ENCODE measurements at regions not wholly inside any gene's neighbourhood (a gene's known extent, or its start where the extent isn't known, plus 50 kb on each side); places are given as distances from the start of the nearest gene placed in this dataset.
A peak's percentile ranks its signal among the peaks of the same experiment; 100 is the strongest.
"Not testable (repeated sequence)": the region's sequence is repeated elsewhere in the genome, so short reads cannot be mapped to it uniquely, and the experiment has no call there.

DNA sequence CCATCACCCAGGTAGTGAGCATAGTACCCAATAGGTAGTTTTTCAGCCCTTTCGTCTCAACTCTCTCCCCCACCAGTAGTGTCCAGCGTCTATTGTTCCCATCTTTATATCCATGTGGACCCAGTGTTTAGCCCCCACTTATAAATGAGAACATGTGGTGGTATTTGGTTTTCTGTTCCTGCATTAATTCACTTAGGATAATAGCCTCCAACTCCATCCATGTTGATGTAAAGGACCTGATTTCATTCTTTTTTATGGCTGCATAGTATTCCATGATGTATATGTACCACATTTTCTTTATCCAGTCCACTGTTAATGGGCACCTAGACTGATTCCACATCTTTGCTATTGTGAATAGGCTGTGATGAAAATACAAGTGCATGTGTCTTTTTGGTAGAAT, 51.3 kb downstream of the NACA2 start:
- ATAC-seq; H3K36me3 Mint-ChIP-seq; CTCF ChIA-PET; H3K4me1 Mint-ChIP-seq; H3K27ac Mint-ChIP-seq; DNase-seq; H3K9me3 Mint-ChIP-seq (ENCODE audit: low read depth); H3K4me3 Mint-ChIP-seq: not testable (repeated sequence)
- peaks cover 32% of the 10 kb centered on the region for H3K27me3 Mint-ChIP-seq

DNA sequence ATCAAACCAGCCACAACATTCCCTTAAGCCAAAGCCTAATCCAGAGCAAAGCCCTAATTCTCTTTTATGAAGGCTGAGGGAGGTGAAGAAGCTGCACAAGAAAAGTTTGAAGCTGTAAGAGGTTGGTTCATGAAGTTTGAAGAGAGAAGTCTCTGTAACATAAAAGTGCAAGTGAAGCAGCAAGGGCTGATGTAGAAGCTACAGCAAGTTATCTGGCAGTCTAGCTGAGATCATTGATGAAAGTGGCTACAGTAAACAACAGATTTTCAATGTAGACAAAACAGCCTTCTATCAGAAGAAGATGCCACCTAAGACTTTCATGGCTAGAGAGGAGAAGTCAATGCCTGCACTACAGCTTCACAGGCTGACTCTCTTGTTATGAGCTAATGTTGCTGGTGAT, 52.5 kb downstream of the NACA2 start:
- peaks cover 3% of the 10 kb centered on the region for H3K4me1 Mint-ChIP-seq
- H3K4me3 Mint-ChIP-seq: no peak overlapping the region
- H3K9me3 Mint-ChIP-seq (ENCODE audit: low read depth): no peaks in the 10 kb centered on the region
- no peaks in the 10 kb centered on the region for H3K36me3 Mint-ChIP-seq
- peaks cover 26% of the 10 kb centered on the region for H3K27me3 Mint-ChIP-seq
- H3K27ac Mint-ChIP-seq: no peak overlapping the region
- DNase-seq: no peak
- CTCF ChIA-PET: no interaction called here
- no peak for ATAC-seq

GRCh38 chr17:61537264-61537771, 53.7 kb downstream of the NACA2 start:
- no peak overlapping the region for H3K27ac Mint-ChIP-seq
- no peak for DNase-seq
- H3K27me3 Mint-ChIP-seq: peaks cover 23% of the 10 kb centered on the region
- peaks cover 3% of the 10 kb centered on the region for H3K4me1 Mint-ChIP-seq
- ATAC-seq: no peak
- H3K9me3 Mint-ChIP-seq (ENCODE audit: low read depth): no peaks in the 10 kb centered on the region
- no peaks in the 10 kb centered on the region for H3K36me3 Mint-ChIP-seq
- CTCF ChIA-PET: no interaction called here
- H3K4me3 Mint-ChIP-seq: no peak overlapping the region

- Mint-ChIP-seq H3K27ac (no peak overlapping the region), H3K9me3 (ENCODE audit: low read depth) (no peaks in the 10 kb centered on the region), H3K4me3 (peak overlapping the region; percentile 10), H3K4me1 (peaks cover 3% of the 10 kb centered on the region), H3K27me3 (peaks cover 17% of the 10 kb centered on the region), H3K36me3 (no peaks in the 10 kb centered on the region)
- ATAC-seq (no peak), DNase-seq (no peak)
- CTCF ChIA-PET: no interaction called here
Measured at GRCh38 chr17:61536422-61536955, 54.5 kb downstream of the NACA2 start.
